Stimulated activated naive CD8-positive, alpha-beta T cell treated with anti-CD3 and anti-CD28 coated beads, Interleukin-15, Interleukin-2, amounts not matched to agents 100 U/mL and 50 U/mL, for 24 hours (primary cell): ENCODE measurements at regions not wholly inside any gene's neighbourhood (a gene's known extent, or its start where the extent isn't known, plus 50 kb on each side); places are given as distances from the start of the nearest gene placed in this dataset.
"Not testable (repeated sequence)": the region's sequence is repeated elsewhere in the genome, so short reads cannot be mapped to it uniquely, and the experiment has no call there.

Source experiments
- ATAC-seq: fragments of 150-1000 bp; cut with Tn5 transposase; one replicate; pipeline ENCODE4 v1.10.0; 2021
- DNase-seq: peaks from one replicate; pipeline ENCODE4 v3.0.0; 2021

DNA sequence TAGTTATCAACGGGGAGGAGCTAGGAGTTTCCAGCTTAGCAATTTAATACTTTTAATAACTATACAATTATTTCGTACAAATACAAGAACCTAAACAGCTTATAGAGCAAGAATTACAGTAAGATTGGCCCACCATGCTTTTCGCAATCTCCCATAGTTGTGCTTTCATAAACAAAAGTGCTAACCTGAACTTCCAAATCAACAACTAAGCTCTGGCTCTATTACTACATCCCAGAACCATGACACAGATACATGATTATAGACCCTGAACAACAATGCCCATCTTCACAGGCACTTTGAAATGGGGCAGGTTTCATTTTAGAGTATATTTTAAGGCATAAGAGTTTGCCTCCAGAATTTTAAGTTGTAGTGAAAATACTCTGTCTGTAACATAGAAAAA is 203.5 kb downstream of the DMRTA1 start:
- DNase-seq (no peak), ATAC-seq (no peak)

DNA sequence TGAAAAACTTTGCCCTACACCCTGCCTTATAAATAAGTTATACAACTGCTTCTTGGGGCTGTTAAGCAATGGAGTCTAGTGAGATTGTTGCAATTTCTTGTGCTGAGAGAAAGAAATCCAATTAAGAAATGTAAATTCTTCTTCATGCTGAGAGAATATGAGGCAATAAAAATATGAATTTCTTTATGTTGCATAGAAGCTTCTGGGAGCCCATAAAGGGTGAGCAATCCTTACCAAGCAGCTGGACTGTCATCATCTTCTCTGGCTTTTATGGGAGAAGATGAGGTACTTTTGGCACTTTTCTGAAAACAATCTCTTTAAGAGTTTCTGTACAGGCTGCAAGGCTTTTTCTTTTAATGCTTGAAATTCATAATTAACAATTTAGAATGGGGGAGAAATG is 204.3 kb downstream of the DMRTA1 start:
- no peak for DNase-seq

GRCh38 chr9:22654833-22655232 is 208.2 kb downstream of the DMRTA1 start:
- DNase-seq (no peak), ATAC-seq (no peak)

More for the DNA sequence above, 204.3 kb downstream of the DMRTA1 start:
- no peak for ATAC-seq

GRCh38 chr9:22657713-22658112 is 211.1 kb downstream of the DMRTA1 start:
- DNase-seq: no peak
- no peak for ATAC-seq

- not testable (repeated sequence) for DNase-seq, ATAC-seq
Observed at GRCh38 chr9:22658484-22658883, 211.9 kb downstream of the DMRTA1 start.

GRCh38 chr9:22682536-22682935 is 235.9 kb downstream of the DMRTA1 start:
- no peak for DNase-seq
- no peak for ATAC-seq

- no peak for DNase-seq
- no peak for ATAC-seq
Observed at GRCh38 chr9:22682961-22683699, 236.5 kb downstream of the DMRTA1 start.

DNA sequence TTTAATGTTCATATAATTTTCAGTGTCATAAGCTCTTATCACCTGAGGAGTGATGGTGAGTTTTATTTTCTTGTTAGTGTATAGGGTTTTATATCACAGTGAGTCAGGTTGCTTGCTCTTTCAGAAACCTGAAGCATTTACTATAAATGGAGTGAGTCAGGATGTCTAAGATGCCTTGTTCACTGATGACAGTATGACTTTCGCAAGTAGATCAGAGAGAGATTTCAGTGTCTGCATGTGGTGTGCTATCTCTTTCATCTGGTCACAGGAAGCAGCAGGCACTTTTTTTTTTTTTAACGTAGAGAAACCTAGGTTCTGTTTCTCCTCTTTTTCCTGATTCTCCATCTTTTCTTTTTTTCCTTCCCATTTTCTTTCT is 237.1 kb downstream of the DMRTA1 start:
- ATAC-seq: peak; percentile 36

DNA sequence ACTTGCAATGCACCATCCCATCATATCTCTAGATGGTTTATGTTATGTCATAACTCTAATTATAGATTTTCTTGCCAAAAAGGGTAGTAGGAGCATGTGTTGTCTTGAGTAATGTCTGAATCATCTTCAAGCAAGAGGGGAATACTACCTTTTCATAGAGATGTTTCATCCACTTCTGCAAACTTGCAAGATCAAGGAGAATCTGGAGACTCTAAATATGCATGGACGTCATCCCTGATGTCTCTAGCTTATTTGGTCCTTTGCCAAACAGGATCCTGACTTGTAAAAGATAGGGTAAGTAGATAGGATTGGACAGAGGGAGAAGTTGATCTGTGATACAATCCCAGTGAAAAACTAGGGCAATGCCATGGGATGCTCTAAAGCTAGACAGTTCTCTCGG is 246.5 kb downstream of the DMRTA1 start:
- no peak for DNase-seq
- ATAC-seq: no peak

More for the DNA sequence above, 237.1 kb downstream of the DMRTA1 start:
- DNase-seq: no peak

- ATAC-seq: no peak
- DNase-seq: no peak
Observed at GRCh38 chr9:22700171-22700570, 253.5 kb downstream of the DMRTA1 start.

DNA sequence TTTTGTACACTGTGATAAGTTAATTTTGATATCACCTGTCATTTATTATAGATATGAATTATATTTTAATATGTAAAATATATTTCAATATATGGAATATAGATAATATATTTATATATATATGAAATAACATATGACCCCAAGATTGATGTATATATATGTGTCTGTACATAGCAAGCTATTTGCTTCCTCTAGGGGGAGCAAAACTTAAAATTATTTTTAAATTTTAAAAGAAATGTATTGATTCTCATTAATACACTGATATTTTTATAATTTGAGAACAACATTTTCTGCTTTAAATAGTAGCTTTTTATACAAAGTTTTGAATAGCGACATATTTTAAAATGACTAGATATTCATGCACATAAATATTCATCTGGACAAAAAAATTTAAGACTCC is 272.0 kb downstream of the DMRTA1 start:
- ATAC-seq (no peak), DNase-seq (no peak)

- no peak for DNase-seq
Observed at GRCh38 chr9:22722492-22722891, 275.9 kb downstream of the DMRTA1 start.

DNA sequence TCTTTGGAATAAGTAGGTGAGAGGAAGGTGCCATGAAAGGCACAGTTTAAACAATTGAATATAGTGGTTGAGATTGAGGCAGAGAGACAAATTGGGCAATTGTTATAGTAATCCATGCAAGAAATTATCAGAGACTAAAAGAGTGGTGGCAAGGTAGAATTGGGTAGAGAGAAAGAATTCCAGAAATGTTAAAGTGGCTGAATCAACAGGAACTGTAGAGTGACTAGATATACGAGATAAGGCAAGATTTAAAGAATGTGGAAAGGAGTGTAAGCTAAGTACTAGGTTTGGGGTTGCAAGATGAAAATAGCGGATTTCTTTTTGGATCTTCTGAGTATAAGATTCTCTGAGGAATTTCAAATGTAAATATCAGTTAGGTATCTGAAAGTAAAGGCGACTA is 285.2 kb downstream of the DMRTA1 start:
- DNase-seq: no peak
- no peak for ATAC-seq

More at GRCh38 chr9:22722492-22722891, 275.9 kb downstream of the DMRTA1 start:
- no peak for ATAC-seq

DNA sequence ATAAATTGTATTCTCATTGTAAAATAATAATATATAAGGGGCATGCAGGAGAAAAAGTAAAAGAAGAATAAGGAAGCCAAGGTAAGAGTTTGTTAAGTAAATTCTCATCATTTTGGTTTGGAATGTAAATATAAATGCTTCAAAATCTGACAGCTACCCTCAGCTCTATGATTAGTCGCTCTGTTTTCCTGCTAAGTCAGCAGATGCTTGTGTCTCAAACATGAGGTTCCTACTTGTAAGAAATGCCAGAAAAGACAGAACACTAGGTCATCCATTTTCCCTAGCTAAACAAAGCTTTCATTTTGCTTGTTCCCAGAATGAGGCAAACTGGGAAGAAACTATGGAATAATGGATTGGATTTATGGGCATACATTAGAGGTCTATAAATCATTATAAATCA is 293.1 kb downstream of the DMRTA1 start:
- no peak for ATAC-seq
- no peak for DNase-seq

- ATAC-seq (no peak), DNase-seq (no peak)
Observed at GRCh38 chr9:22740781-22741180, 294.2 kb downstream of the DMRTA1 start.

DNA sequence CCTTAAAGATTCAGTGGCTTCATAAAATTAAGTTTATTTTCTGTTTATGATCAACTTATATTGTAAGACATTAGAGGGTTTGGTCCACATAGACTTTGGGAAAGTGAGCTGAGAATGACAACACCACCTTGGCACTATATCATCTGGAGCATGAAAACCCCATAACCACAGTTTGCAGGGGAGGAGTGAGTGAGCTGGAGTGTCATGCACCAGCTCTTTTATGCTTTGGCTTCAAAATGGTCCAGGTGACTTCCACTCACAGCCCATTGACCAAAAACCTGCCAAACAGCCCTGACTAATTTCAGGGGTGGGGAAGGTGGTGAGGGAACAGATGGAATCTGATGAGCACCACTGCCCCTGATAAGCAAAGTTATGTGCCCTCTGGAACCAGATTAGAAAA is 295.8 kb downstream of the DMRTA1 start:
- DNase-seq (no peak), ATAC-seq (no peak)

- ATAC-seq (no peak), DNase-seq (no peak)
Observed at GRCh38 chr9:22773501-22774220, 327.0 kb downstream of the DMRTA1 start.

GRCh38 chr9:22790329-22790728 is 343.7 kb downstream of the DMRTA1 start:
- ATAC-seq: no peak
- no peak for DNase-seq

DNA sequence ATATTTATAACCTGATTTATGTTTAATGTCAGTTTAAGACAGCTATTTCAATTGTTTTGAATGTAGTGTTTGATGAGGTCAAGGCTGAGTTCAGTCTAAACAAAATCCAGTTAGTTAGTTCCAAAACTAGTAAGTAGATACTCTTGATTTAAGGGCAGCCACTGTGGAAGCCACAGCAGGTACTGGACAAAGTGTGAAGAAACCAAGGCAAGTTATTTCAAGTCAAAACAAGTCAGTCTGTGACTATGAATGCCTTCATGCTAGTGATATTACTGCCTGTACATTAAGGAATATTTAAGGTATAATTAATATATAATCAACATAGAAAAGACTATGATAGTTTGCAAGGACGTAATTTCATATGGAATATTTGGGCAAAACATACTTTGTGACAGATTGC is 362.3 kb downstream of the DMRTA1 start:
- no peak for ATAC-seq
- DNase-seq: no peak

- no peak for DNase-seq
- no peak for ATAC-seq
Observed at GRCh38 chr9:22809371-22809770, 362.7 kb downstream of the DMRTA1 start.

- no peak for DNase-seq
- no peak for ATAC-seq
Observed at GRCh38 chr9:22813529-22813928, 366.9 kb downstream of the DMRTA1 start.

GRCh38 chr9:22815246-22815645 is 368.6 kb downstream of the DMRTA1 start:
- DNase-seq (no peak), ATAC-seq (no peak)

DNA sequence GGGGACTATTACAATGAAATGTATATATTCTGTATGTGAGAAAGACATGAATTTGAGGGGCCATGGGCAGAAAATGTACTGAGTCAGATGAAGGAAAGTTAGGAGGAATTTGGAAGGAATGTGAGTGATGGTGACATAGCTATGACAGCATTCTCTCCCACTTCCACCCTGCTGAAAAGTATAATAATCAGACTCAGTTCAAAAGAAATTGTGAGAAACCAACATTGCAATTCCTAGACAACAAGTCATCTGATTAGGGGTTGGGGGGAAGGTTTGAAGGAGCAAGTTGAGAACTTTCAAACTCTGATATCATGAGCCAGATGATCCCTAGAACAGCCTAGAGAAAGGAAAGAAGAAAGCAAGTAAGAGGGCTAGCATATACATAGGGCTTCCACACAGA is 370.6 kb downstream of the DMRTA1 start:
- ATAC-seq: no peak

GRCh38 chr9:22829236-22829635 is 382.6 kb downstream of the DMRTA1 start:
- DNase-seq (no peak), ATAC-seq (no peak)

More for the DNA sequence above, 370.6 kb downstream of the DMRTA1 start:
- no peak for DNase-seq
